T-helper 1 cell (primary cell): ENCODE measurements at regions not wholly inside any gene's neighbourhood (a gene's known extent, or its start where the extent isn't known, plus 50 kb on each side); places are given as distances from the start of the nearest gene placed in this dataset.
"Not testable (repeated sequence)": the region's sequence is repeated elsewhere in the genome, so short reads cannot be mapped to it uniquely, and the experiment has no call there.

Experiments used
- DNase-seq, 5 donors: peaks; one replicate each; pipeline ENCODE4 v3.0.0-alpha.2; 2012 to 2020

DNA sequence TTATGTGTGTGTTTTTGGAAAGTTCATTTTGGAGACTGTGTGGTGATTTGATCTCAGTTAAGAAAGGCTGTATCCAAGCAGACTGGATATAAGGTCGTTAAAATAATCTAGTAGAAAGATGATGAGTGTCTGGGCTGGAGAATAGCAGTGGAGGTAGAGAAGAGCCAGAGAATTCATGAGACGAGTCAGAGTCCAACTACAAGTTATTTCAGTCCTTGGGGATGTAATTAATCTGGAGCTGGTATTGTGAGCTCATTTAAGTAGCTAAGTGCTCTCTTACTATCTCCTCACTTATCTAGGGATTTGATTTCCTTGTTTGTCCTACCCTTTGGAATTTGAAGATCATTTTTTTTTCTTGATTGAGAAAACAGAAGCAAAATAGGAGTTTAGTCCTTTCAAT, 1219.0 kb upstream of the ADGRL4 start:
- no peak for DNase-seq

DNA sequence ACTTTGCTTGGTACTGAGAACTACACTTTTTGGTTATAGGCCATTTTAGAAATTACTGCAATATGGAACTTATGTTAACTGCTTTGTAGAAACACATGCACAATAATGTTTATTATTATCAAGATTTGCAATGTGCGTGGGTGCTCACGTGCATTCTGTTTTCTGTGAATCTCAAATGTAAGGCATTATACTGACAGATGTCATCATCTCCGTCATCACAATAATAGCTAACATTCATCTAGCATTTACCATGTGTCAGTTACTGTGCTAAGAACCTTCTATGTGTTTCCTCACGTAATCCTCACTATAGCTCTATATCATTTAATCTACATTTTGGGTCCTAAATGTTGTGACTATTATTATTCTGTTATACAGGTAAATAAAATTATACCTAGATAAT, 1214.8 kb upstream of the ADGRL4 start:
- DNase-seq = no peak

DNA sequence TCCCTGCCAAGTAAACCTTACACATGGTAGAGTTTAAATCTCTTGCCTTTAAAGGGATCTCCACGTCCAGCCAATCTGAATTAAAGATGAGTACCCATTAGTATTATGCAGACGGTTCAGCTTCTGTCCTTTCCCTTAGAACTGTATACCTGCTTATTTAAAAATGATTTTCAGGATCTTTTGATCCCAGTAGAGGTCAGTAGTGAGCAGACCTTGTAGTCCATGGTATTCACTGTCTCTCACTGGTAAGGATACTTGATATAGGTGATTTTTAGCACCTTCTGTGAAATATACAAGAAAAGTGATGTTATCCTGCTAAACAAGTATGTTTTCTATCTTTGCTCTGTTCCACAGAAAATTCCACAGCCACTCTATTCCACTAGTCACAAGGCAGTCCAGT, 1211.6 kb upstream of the ADGRL4 start:
- DNase-seq = no peak

DNA sequence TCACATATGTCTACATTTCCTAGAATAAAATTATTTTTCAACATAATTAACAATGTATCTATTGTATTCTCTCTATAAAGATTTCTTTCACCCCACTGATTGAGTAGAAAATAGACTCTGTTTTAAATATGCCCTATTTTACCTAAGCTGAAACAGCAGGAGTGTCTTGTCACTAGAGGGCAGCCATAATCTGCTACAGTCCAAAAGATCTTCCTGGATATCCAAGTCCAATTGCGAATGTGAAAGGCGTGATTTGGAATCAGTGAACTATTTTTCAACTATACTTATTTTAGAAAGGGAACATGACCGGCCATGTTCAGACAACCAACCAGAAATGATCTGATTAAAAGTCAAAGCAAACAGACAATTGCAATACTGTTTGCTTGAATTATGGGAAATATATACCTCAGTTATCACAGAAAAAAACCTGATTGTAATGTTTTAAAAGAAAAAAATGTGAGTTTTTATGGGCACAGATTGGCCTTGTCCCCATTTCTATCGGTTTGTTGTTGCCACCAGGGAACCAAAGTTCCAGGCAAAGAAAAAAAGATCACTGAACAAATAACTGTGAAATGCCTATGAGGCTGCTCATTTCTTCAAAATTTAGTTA, 1211.0 kb upstream of the ADGRL4 start:
- DNase-seq = no peak

DNA sequence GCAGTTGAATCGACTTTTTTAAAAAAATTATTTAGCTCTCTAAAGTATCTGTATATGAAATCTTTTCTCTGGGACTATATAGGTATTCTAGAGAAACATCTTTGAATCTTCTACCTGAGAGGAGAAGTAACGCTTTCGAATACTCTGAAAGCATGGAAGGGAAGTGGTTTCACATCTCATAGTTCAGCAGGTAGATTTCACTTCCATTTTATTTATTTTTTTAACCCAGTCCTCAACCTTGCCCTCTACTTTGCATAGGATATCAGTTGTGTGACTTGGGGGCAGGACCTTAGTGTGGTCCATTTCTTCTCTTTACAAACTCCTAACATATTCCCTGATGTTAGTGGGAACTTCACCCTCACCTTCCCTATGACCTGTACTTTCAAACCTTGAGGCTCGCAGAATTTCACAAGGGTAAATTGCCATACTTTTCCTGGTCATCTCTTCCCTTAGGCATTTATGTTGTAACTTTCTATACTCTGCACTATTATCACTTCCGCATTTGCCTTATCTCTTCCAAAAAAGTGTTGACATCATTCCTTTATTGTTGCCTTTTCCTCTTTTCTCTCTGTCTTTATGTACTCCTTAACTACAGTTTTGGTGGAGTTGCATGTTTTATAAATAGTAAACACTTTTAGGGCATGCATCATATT, 1208.5 kb upstream of the ADGRL4 start:
- DNase-seq = no peak

DNA sequence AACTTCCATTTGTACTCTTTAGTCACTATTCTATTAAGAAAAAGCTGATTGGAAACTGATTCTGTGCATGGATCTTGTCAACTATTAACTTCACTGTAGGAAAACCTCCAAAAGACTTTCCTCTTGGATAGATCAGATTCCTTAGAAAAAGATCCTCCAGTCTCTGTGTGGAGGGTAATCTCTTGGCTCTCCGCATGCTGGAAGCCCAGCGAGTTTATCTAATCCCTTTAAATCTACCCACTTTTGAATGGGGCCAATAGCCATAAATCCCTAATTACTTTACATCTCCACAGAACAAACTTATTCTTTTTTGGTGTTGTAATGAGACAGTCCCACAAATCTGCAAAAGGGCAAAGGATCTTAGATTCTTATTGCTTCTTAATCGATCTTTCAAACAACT, 1206.4 kb upstream of the ADGRL4 start:
- DNase-seq = no peak

DNA sequence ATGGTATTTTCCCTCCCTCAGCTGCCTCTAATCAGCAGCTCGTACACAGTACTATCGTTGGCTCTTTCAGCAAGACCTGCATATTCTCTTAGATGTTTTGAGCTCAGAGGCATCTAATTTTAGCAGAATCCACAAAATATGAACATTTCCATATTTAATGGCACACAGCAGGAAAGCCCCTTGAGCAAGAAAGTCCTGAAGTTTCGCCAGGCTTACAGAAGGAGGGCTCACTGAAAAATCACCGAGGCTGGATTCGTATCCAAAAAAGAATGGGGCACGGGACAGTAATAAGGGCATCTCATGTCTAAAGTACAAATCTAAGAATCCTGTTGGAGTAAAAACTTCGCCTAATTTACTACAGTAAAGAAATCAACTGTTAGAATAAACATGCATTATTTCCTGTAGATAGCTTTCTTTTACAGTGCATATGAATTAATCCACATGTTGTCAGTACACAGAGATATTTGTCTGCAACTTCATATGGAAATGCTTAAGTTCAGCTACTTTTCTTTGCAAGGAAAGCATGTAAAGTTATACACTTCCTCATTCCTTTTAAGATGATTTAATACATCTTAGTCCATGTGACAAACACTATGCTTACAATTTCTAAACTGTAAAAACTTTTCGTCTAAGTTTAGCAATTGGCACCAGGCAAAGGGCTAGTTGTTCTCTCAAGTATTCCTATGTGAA, 1205.3 kb upstream of the ADGRL4 start:
- DNase-seq = no peak

DNA sequence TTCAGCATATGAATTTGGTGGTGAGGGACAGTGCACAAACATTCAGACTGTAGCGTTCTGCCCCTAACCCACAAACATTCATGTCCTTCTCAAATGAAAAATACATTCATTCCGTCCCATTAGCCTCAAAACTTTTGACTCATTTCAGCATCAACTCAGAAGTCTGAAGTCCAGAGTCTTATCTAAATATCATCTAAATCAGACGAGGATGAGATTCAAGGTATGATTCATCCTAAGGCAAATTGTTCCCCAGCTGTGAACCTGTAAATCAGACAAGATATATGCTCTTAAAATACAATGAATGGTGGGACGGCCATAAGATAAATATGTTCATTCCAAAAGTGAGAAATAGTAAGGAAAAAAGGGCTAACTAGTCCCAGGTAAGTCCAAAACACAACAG, 1195.6 kb upstream of the ADGRL4 start:
- DNase-seq = no peak

DNA sequence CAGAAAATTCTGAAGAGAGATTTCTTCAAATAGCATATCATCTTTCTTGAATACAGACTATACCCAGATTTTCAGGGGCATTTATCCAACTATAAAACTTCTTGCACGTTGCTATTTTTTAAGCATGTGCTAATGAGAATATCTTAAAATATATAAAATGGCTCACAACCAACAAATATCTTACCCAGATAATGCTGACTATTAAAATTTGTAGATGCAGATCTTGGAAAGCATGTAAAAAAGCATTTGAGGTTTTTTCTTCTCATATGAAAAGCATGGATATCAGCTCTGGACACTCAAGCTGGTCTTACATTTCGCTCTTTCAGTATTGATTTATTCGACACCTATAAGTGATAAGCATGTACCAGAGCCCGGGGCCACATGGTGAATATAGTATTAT, 1187.7 kb upstream of the ADGRL4 start:
- no peak for DNase-seq

DNA sequence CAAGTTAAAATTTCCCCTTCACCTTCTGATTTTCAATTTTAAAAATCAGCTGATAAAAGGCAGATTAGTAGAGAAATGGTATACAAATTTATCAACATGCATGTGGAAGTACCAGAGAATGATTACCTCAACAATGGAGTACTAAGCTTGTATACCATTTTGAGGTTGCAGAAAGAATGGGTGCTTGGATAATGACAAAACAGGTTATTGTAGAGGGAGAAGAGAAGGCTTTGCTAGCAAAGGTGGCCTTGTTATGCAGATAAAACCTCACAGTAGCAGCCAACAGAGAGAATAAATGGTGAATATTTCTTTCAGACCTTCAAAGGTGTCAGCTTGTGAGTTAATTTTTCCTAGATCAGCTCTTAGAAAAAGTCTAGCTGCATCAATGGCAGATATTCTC, 1174.9 kb upstream of the ADGRL4 start:
- DNase-seq = no peak

DNA sequence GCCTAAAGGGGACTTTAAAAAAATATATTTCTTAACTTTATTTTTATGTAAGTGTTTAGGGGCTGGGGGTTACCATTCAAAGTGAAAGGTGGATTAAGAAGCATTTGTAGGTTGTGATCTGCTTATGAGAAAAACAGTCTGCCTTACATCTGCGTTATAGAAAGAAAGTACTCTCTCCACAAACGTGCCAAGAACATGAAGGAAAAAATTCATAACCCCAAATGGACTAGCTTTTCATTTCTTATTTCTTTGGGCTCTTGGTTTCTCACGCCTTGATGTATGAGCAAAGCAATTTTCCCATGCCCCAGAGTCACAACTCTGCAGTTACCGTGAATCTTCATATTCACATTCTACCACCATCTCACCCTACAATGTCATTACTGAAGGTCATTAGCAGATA, 1165.1 kb upstream of the ADGRL4 start:
- no peak for DNase-seq

DNA sequence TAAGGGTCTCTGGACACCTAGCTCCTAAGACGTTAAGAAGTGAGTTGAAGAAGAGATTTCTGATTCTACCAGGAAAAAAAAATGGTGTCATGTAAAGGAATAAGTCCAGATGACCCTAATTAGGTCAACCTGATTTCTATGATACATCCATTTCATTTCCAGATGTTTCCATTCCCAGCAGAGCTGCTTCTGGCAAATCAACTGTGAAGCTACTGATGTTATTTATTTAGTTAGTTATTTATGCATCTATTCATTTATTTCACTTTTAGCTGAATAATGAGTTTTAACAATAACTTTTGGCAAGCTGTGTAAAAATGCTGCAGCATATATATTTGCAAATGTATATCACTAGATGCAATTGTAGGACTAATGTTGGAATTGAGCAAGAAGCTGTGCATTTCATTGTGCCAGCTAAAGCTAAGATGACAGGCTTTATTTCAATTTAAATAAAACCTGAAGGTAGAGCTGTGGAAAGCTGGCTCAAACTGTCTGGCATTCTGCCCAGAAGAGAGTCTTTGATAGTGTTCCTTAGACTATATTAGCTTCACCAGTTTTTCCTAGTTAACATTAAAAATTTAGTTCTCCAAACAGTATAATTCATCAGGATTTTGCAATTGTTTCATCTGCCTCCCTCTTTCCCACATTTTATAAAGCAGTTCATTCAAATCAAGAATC, 1164.4 kb upstream of the ADGRL4 start:
- no peak for DNase-seq

DNA sequence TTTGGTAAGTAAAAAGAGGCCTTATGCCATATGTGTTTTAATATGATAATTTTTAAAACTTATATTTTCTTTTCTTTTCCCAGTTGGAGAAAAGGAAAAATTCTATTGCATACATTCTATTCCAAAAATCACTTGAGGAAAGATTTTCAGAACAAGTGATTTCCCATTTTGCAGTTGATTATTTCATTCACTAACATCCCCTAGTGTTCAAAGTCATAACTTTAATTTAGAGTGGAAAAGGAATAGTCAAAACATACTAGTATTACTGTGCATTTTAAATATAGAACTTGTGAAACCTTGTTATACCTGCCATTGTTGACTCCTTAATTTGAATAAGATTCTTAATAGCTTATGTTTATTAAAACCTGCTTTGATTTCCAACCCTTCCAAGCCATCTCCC, 1157.6 kb upstream of the ADGRL4 start:
- DNase-seq = no peak

DNA sequence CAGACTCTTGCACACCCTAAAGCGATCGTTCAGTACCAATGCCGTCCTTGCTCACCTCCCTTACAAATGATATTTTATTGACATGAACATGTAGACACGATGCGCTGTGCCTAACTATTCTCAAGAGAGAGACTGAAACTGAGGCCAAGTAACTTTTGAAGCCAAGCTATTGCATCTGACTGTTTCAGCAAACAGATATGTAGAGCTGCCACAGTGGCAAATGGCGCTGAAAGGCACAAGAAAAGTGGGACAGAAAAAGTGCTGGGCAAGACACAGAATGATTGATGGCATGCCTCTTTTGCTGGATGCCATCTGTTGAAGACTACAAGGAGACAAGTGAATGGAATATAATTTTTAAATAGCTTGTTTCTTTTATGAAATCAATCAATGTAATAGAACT, 1157.2 kb upstream of the ADGRL4 start:
- no peak for DNase-seq

DNA sequence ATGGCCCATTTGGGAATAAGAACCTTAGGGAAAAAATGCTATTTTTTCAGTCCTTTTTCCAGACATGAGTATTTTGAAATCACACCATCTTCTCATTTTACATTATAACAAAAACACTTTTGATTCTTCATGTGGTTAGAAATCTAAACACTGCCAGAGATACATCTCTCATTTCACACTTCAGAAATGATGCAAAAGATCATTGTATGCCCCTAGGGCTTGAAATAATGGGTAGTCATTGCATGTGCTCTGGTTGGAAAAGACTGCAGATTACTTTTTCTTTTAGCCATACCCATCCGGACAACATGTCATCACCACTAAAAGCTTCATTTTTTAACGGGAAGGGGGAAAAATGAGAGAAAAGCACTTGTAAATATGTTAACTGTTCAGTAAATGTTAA, 1152.2 kb upstream of the ADGRL4 start:
- DNase-seq = no peak

DNA sequence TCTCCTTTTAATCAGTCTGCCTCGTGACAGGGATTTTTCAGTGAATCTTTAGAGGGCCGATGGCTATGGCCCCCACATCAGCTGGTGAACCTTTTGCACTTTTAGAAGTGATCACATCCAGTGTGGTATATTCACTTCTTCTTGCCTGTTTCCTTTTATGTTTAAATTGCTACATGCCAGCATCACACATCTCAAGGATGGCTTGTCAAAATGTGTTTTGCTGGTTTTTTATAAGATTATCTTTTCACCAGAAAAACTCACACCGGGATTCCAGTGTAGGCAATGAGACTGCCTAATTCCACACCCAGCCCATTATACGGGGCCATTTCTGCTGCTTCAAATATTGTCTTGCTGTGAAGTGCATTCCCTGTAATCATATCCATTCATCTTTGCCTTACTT, 1151.7 kb upstream of the ADGRL4 start:
- no peak for DNase-seq

DNA sequence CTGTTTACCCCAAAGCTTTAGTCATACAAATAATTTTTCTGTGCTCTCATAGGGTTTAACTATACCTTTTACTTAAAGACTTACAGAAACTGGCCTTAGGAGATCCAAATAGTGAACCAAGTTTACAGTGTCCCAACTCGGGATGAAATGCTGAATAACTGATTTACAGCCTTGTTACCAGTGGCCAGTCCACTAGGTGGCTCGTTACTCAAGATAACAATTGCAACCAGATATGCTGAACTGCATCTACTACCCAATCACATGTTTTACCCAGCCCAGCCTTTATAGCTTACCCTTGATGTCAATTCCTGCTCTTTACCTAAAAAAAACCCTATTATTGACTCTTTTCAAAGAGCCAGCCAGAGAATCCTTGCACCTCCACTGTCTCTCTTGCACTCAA, 1148.8 kb upstream of the ADGRL4 start:
- DNase-seq = no peak

DNA sequence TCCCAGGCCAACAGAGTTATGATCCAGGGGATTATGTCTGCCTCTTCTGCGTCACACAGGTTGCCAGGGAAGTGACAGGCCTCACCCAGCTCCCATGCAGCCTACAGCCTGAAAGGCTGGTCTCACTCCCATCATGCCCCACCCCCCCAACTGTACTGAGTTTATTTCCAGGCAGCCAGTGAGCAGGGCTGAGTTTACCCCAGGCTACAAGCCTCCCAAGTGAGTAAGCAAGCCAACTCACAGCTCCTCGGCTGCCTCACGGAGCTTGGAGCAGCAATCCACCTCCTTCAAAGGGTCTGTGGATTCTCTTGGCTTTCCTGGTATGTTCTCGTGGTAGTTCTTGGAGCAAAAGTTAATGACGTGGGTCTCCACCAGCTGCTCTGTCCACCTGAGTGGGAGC, 1147.6 kb upstream of the ADGRL4 start:
- no peak for DNase-seq

DNA sequence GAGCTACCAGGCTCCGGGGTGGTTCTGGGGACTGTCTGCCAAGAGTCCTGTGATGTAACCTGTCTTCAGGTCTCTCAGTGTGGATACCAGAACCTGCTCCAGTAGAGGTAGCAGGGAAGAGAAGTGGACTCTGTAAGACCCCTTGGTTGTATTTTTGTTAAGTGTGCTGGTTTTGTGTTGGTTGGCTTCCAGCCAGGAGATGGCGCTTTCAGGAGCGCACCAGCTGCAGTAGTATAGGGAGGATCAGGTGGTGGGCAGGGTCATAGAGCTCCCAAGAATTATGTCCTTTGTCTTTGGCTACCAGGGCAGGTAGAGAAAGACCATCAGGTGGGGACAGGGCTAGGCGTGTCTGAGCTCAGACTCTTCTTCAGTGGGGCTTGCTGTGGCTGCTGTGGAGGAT, 1147.2 kb upstream of the ADGRL4 start:
- DNase-seq = no peak

DNA sequence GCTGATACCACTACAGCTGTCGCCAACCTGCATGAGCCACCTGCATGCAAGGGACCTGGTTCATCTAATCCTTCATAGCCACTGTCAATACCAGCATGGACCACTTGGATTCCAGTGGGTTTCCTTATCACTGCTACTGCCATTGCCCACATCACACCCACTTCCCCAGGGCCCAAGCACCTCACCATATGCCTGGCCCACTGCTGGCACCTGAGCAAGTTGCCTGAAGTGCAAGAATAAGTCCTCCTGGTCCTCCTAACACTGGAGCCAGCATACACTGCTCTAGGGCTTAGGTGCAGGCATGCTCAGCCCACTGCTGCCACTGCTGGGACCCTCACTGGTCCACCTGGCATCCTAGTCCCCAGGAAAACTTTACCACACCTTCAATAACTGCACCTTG, 1136.8 kb upstream of the ADGRL4 start:
- no peak for DNase-seq

DNA sequence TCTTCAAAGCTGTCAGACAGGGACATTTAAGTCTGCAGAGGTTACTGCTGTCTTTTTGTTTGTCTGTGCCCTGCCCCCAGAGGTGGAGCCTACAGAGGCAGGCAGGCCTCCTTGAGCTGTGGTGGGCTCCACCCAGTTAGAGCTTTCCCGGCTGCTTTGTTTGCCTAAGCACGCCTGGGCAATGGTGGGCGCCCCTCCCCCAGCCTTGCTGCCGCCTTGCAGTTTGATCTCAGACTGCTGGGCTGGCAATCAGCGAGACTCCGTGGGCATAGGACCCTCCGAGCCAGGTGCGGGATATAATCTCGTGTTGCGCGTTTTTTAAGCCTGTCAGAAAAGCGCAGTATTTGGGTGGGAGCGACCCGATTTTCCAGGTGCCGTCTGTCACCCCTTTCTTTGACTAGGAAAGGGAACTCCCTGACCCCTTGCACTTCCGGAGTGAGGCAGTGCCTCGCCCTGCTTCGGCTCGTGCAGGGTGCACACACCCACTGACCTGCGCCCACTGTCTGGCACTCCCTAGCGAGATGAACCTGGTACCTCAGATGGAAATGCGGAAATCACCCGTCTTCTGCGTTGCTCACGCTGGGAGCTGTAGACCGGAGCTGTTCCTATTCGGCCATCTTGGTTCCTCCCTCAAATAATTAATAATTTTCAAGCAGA, 1131.5 kb upstream of the ADGRL4 start:
- DNase-seq = not testable (repeated sequence)

DNA sequence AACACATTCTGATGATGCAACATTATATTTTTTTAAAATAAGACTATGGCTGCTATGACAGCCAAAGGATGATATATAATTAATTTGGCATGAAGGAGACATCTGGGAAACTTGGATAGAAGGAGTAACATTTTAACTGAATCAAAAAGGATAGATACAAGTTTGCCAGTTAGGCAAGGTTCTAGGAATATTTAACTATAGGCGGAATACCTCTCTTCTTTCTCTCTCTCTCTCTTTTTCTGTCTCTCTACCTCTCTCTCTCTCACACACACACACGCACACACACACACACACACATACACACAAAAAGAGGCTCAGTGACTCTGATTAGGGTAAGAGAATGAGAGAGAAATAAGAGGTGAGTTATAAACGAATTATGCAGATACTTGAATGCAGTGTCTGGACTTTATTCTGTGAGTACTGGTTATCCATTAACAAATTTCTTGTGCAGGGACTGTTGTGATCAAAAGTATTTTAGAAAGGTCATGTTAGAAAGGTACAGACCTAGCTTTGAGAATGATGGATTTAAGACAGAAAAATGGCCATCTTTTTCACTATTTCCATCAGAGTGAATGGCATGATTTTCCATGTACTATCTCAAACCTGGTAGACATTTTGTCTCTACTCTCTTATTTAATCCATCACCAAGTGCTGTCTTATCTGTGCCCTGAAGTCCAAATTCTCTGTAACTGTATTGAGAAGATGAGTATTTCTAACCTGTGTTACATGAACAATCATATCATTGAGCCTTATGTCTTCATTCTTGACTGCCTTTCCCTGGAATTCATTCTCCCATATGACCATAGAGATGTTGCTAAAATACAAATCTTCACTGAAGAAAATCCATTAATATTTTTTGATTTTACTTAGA, 1106.9 kb upstream of the ADGRL4 start:
- no peak for DNase-seq
